Endodermal cell (in vitro differentiated cells): ENCODE measurements at regions not wholly inside any gene's neighbourhood (a gene's known extent, or its start where the extent isn't known, plus 50 kb on each side); places are given as distances from the start of the nearest gene placed in this dataset.
"Not testable (repeated sequence)": the region's sequence is repeated elsewhere in the genome, so short reads cannot be mapped to it uniquely, and the experiment has no call there.

Source experiments
- DNase-seq: peaks from one replicate; pipeline ENCODE4 v3.0.0-alpha.2; 2017
- H3K27ac ChIP-seq: 2 replicates; pipeline ENCODE4 v1.5.1; 2013; ENCODE audit warnings: mild to moderate bottlenecking, low read depth, low read length, moderate library complexity
- H3K27me3 ChIP-seq: 2 replicates; pipeline ENCODE4 v1.6.1; 2013; ENCODE audit warnings: mild to moderate bottlenecking, low read length, moderate library complexity; ENCODE audit not compliant: insufficient read depth, control insufficient read depth, poor library complexity, severe bottlenecking
- H3K36me3 ChIP-seq: 2 replicates; pipeline ENCODE4 v1.7.0; 2013; ENCODE audit warnings: mild to moderate bottlenecking, low read length, moderate library complexity; ENCODE audit not compliant: control insufficient read depth, insufficient read depth
- H3K4me1 ChIP-seq: one replicate; pipeline ENCODE4 v1.7.0; 2013; ENCODE audit warnings: low read length; ENCODE audit not compliant: control insufficient read depth, insufficient read depth
- H3K4me3 ChIP-seq: 2 replicates; pipeline ENCODE4 v1.5.1; 2013; ENCODE audit warnings: mild to moderate bottlenecking, low read length, moderate library complexity
- H3K9ac ChIP-seq: 2 replicates; pipeline ENCODE4 v1.6.1; 2013; ENCODE audit warnings: mild to moderate bottlenecking, low read length, moderate library complexity; ENCODE audit not compliant: poor library complexity, severe bottlenecking; ENCODE audit errors: extremely low read depth
- H3K9me3 ChIP-seq: 2 replicates; pipeline ENCODE4 v1.6.1; 2013; ENCODE audit warnings: mild to moderate bottlenecking, low read length, moderate library complexity; ENCODE audit not compliant: control insufficient read depth
- H3K27ac Mint-ChIP-seq: 2 replicates; pipeline ENCODE4 v1.8.0; 2020; ENCODE audit warnings: mixed read lengths
- H3K27me3 Mint-ChIP-seq: 2 replicates; pipeline ENCODE4 v1.8.0; 2021; ENCODE audit warnings: mild to moderate bottlenecking, mixed read lengths; ENCODE audit not compliant: insufficient read depth
- H3K36me3 Mint-ChIP-seq: 2 replicates; pipeline ENCODE4 v1.8.0; 2020; ENCODE audit warnings: low read depth, mixed read lengths
- H3K4me1 Mint-ChIP-seq: 2 replicates; pipeline ENCODE4 v1.8.0; 2020; ENCODE audit warnings: mixed read lengths
- H3K4me3 Mint-ChIP-seq: 2 replicates; pipeline ENCODE4 v1.8.0; 2020; ENCODE audit warnings: mild to moderate bottlenecking, moderate library complexity, mixed read lengths
- H3K9me3 Mint-ChIP-seq: 2 replicates; pipeline ENCODE4 v1.8.0; 2020; ENCODE audit warnings: mild to moderate bottlenecking, mixed read lengths
- CTCF ChIP-seq: fragments of 200-600 bp; sonication (generic); conservative IDR thresholded peaks from 2 replicates; pipeline ENCODE4 v1.5.0; 2021; ENCODE audit warnings: antibody characterized with exemption, mild to moderate bottlenecking
- WGBS, 2 experiments: methylation state at CpG; one replicate each; pipeline versions ENCODE4 v1.1.5 to v1.1.7; 2013; ENCODE audit warnings: missing lambda C conversion rate in 2 of 2, mixed read lengths in 1 of 2; ENCODE audit not compliant: insufficient coverage in 1 of 2, insufficient read length in 1 of 2; 5-methylcytosine and 5-hydroxymethylcytosine counted together

GRCh38 chr2:63737081-63737751, 104.5 kb upstream of the UGP2 start:
- no peaks in the 10 kb centered on the region for H3K27me3 Mint-ChIP-seq
- H3K27ac ChIP-seq = no peak overlapping the region
- no peak overlapping the region for H3K9ac ChIP-seq
- no peak overlapping the region for H3K27ac Mint-ChIP-seq
- H3K9me3 Mint-ChIP-seq = no peaks in the 10 kb centered on the region
- no peaks in the 10 kb centered on the region for H3K9me3 ChIP-seq
- H3K4me1 Mint-ChIP-seq = no peaks in the 10 kb centered on the region
- DNase-seq = no peak
- H3K4me1 ChIP-seq = no peaks in the 10 kb centered on the region
- no peaks in the 10 kb centered on the region for H3K36me3 Mint-ChIP-seq
- H3K4me3 Mint-ChIP-seq = no peak overlapping the region
- TF ChIP-seq CTCF = no peak
- H3K27me3 ChIP-seq = no peaks in the 10 kb centered on the region
- H3K36me3 ChIP-seq = no peaks in the 10 kb centered on the region
- no peak overlapping the region for H3K4me3 ChIP-seq

- DNase-seq = no peak
- no peaks in the 10 kb centered on the region for H3K4me1 Mint-ChIP-seq
- H3K9ac ChIP-seq = no peak overlapping the region
- no peak for TF ChIP-seq CTCF
- no peak overlapping the region for H3K27ac ChIP-seq
- no peaks in the 10 kb centered on the region for H3K36me3 ChIP-seq
- H3K4me3 Mint-ChIP-seq = no peak overlapping the region
- no peak overlapping the region for H3K27ac Mint-ChIP-seq
- H3K36me3 Mint-ChIP-seq = no peaks in the 10 kb centered on the region
- no peaks in the 10 kb centered on the region for H3K9me3 ChIP-seq
- 83% methylated on average over 2 of the region's 2 CpGs; no CpG with 5 or more reads in 1 of the 2 experiments for WGBS, 2 experiments
- no peaks in the 10 kb centered on the region for H3K4me1 ChIP-seq
- H3K27me3 ChIP-seq = no peaks in the 10 kb centered on the region
- no peaks in the 10 kb centered on the region for H3K9me3 Mint-ChIP-seq
- H3K4me3 ChIP-seq = no peak overlapping the region
- H3K27me3 Mint-ChIP-seq = no peaks in the 10 kb centered on the region
Measured at GRCh38 chr2:63738019-63738418, 103.7 kb upstream of the UGP2 start.

GRCh38 chr2:63739180-63739579, 102.5 kb upstream of the UGP2 start:
- not testable (repeated sequence) for H3K4me3 Mint-ChIP-seq, DNase-seq, H3K4me3 ChIP-seq, H3K27me3 ChIP-seq, H3K9me3 Mint-ChIP-seq, H3K36me3 Mint-ChIP-seq, H3K27me3 Mint-ChIP-seq, H3K9me3 ChIP-seq, H3K4me1 ChIP-seq, H3K36me3 ChIP-seq, H3K4me1 Mint-ChIP-seq, H3K9ac ChIP-seq, H3K27ac Mint-ChIP-seq, H3K27ac ChIP-seq
- 94% methylated on average over 2 of the region's 2 CpGs; no CpG with 5 or more reads in 1 of the 2 experiments for WGBS, 2 experiments

GRCh38 chr2:63740020-63740419, 101.7 kb upstream of the UGP2 start:
- H3K4me3 ChIP-seq = no peak overlapping the region
- no peaks in the 10 kb centered on the region for H3K27me3 Mint-ChIP-seq
- DNase-seq = no peak
- H3K27me3 ChIP-seq = no peaks in the 10 kb centered on the region
- no peaks in the 10 kb centered on the region for H3K36me3 Mint-ChIP-seq
- no peak overlapping the region for H3K4me3 Mint-ChIP-seq
- H3K9me3 Mint-ChIP-seq = no peaks in the 10 kb centered on the region
- no peaks in the 10 kb centered on the region for H3K4me1 Mint-ChIP-seq
- no peaks in the 10 kb centered on the region for H3K9me3 ChIP-seq
- no peaks in the 10 kb centered on the region for H3K4me1 ChIP-seq
- H3K27ac Mint-ChIP-seq = no peak overlapping the region
- H3K9ac ChIP-seq = no peak overlapping the region
- no peak for TF ChIP-seq CTCF
- no peak overlapping the region for H3K27ac ChIP-seq
- no peaks in the 10 kb centered on the region for H3K36me3 ChIP-seq
